IPS-18c (cell line): ENCODE measurements at regions not wholly inside any gene's neighbourhood (a gene's known extent, or its start where the extent isn't known, plus 50 kb on each side); places are given as distances from the start of the nearest gene placed in this dataset.

Source experiments
- H3K4me3 ChIP-seq: 2 replicates; pipeline ENCODE4 v1.7.0; 2013; ENCODE audit warnings: low read depth, mild to moderate bottlenecking, low read length, moderate library complexity; ENCODE audit not compliant: insufficient read depth
- H3K9me3 ChIP-seq: one replicate; pipeline ENCODE4 v1.6.1; 2013; ENCODE audit warnings: mild to moderate bottlenecking, low read length, moderate library complexity; ENCODE audit not compliant: control insufficient read depth, insufficient read depth

DNA sequence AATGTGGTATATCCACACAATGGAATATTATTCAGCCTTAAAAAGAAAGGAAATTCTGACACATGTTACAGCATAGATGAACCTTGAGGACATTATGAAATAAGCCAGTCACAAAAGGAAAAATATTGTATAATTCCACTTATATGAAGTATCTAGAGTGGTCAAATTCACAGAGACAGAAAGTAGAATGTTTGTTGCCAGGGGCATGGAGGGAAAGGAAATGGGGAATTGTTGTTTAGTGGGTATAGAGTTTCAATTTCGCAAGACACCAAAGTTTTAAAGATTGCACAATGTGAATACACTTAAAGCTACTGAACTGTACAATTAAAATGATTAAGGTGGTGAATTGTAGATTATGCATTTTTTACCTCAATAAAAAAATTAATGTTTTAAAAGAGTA, 92.9 kb downstream of the TXNL1 start:
- H3K4me3 ChIP-seq = no peak overlapping the region
- H3K9me3 ChIP-seq = no peaks in the 10 kb centered on the region

DNA sequence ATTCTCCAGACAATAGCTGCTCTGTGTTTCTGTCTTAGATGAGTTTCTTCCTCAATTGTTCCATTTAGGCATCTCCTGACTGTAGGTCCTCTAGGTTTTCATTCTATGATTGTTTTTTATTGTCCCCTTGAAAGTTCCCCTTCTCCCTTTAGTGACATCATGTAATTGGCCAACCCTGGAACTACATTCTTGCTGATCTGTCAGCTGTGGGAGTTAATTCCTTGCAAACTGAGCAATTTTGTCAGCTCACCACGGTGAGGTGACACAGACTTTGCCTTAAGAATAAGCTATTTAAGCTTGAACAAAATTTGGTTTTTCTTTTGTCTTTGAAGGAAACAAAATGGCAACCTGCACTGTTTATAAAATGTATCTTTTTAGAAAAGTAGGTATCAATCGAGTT, 95.9 kb downstream of the TXNL1 start:
- Histone ChIP-seq H3K4me3 (no peak overlapping the region; the same call in 1 of the 2 replicates), H3K9me3 (no peaks in the 10 kb centered on the region)

DNA sequence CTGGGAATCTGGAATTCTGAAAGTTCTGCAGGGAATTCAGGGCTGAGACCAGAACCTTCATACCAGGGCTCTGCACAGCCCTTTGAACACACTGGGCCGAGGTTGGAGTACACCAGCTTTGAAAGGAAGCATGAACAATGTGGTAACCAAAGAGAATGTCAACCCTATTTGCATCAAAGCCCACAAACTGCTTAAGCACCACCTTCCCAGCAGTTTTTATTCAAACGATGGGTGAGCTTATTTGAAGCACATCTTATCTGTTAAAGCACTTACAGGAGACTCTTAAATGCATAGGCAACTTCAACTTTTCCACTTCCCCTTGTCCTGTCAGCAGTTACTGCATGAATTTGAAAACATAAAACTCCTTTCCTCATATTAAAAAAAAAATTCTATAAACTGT, 96.6 kb downstream of the TXNL1 start:
- no peaks in the 10 kb centered on the region for H3K9me3 ChIP-seq
- no peak overlapping the region for H3K4me3 ChIP-seq

DNA sequence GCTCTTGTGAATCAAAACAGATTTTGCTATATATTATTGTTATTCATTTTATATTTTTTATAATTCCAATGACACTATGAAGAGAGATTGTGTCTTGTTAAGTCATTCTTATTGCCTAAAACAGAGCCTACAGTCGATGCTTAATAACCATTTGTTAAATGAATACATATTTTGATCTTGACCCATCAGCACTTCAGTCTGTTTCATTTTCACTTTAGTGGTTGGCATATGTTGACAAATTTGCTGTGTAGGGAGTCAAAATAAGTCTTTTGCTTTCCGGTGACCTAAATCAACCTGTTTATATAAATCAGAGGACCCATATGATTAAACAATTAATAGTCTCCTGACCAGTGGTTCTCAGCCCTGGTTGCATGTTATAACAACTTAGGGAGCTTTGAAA, 97.1 kb downstream of the TXNL1 start:
- H3K4me3 ChIP-seq = no peak overlapping the region
- H3K9me3 ChIP-seq = no peaks in the 10 kb centered on the region

DNA sequence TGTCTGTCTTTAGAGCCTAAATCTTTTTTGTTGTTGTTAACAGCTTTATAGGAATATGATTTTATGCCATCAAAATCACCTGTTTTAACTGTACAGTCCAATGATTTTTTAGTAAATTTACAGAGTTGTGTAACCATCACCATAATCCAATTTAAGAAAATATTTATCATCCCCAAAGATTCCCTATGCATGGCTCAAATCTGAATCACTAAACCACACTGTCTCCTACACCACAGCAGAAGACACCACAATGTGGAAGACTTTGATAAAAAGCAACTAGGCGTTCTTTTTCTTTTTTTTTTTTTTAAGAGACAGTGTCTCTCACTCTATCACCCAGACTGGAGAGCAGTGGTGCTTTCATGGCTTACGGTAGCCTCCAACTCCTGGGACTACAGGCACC, 99.6 kb downstream of the TXNL1 start:
- Histone ChIP-seq H3K9me3 (no peaks in the 10 kb centered on the region), H3K4me3 (no peak overlapping the region)

DNA sequence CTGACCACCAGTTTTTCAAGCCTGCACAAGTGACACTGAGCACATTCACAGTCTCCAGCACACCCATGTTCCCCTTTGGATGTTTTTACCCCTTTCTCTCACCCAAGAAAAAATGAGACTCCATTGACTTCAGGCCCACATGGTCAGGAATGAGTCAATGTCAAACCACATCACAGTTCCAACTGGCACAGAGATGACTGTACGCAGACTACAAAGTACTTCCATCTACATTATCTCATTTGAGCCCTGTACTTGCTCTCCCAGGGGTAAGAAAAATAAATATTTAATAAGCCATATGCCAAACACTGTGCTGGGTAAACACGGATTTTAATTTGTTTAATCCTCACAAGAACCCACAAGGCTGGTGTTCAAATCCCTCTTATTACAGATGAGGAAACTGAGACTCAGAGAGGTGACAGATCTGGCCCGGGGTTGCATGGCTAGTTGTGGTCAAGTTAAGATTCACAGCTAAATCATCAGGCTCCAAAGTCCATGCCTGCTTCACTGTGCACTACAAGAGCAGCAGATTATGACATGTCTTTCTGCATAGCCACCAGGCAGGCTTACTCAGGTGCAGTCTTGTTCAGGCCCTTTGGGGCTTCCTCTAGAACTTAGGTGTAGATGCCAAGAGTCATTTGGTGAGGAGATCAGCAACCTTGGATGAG, 106.1 kb downstream of the TXNL1 start:
- no peaks in the 10 kb centered on the region for H3K9me3 ChIP-seq
- no peak overlapping the region for H3K4me3 ChIP-seq

DNA sequence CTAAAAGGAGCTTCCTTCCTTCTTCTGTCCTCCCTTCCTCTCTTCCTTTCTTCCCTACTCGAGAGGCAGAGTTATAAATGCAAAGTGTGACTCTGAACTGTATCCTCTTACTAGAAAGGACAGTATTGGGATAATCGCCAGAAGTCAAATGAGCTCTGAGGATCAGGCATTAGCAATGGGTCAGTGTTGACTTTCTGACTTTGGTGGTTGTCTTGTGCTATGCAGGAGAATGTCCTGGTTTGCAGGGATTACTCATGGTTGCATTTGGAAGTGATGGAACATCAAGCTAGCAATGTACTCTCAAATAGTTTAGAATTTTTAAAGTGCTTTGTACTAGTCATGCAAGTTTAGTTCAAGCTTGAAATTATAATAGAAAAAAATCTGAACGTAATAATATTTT, 115.6 kb downstream of the TXNL1 start:
- Histone ChIP-seq H3K4me3 (no peak overlapping the region), H3K9me3 (no peaks in the 10 kb centered on the region)

DNA sequence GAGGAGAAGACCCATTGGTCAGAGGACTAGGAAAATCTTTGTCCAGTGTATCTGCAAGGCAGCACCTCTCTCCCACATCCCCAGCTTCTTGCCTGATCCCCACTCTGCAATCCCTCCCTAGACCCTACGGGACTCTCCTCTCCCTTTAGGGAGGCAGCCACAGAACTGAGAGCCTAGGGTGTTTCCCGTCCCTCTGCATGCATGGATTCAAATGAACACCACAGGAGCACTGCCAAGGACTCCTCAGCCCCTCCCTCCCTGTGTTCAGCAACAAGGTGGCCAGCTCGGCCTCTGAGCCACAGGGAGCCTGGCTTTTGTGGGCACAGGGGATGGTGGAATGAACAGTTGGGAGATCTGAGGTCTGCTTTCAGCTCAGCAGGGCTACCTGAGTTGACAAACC, 117.1 kb downstream of the TXNL1 start:
- Histone ChIP-seq H3K9me3 (no peaks in the 10 kb centered on the region), H3K4me3 (no peak overlapping the region)

DNA sequence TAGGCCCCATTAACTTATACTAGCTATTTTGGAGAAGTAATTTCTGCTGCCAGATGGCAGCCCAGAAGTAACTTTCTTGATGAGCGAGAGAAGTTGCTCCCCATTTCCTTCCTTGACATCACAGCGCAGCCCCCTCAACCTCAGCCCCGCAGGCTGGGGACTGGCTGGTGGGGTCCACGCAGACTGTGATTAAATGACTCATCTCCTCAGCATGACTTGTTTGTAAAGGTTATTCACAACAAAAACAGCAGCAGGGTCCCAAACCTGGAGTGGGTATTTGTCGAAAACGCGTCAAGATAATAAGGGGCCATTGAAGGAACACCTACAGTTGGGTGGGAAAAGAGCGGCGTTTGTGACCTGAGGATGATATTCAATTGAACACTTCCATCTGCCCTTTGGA, 120.6 kb downstream of the TXNL1 start:
- no peak overlapping the region for H3K4me3 ChIP-seq

DNA sequence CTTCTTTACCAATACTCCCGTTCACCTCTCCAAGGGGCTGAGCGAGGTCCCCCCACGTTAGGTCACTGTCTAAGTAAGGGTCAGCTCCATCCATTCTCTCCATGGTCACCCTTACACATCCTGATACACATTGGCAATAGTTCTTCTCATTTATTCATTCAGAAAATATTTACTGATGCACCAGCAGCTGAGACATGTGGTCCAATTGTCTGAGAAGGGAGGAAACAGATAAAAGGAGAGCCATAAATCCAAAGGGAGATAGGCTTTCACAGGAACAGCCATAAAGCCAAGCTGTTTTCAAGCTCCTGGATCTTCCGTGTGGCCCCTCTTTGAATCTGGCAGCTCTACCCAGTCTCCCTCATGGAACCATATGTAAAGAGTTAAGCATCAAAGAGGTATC, 121.2 kb downstream of the TXNL1 start:
- no peak overlapping the region for H3K4me3 ChIP-seq
- H3K9me3 ChIP-seq = no peaks in the 10 kb centered on the region

More for the DNA sequence above, 120.6 kb downstream of the TXNL1 start:
- no peaks in the 10 kb centered on the region for H3K9me3 ChIP-seq

DNA sequence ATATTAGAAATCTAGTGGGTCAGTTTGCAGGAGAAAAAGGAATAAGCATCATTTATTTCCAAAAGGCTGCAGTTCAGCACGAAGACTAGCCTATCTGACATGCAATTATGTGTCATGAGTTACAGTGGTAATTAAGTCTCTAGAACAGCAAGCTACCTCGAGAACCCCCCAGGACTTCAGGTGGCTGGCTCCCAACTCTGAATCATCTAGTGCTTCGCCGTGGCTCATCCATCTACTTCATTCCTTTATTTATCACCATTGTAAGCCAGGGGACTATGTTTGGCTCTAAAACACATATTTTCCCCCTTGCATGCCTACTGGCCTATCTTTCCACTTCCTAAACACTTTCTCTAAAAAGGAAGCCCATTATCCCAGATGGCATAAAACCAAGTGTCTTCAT, 121.6 kb downstream of the TXNL1 start:
- Histone ChIP-seq H3K4me3 (no peak overlapping the region), H3K9me3 (no peaks in the 10 kb centered on the region)

DNA sequence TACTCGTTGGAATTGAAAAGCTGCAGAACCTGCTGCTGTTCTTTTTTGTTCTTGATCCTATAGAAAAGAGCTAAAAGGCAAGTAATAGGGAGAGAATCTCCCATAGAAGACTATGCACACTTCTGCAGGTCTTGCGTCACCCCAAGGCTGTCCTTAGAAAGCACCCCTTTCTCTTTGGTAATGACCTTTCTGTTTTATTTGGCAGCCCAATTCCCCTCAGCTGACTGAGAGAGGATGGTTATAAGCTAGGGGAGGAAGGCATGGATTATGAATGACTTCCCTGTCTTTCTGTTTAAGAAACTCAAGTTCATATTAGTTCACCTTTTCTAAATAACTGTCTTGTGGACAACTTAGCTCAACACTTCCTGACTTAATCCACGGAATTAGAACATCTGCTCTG, 122.9 kb downstream of the TXNL1 start:
- no peak overlapping the region for H3K4me3 ChIP-seq
- no peaks in the 10 kb centered on the region for H3K9me3 ChIP-seq

DNA sequence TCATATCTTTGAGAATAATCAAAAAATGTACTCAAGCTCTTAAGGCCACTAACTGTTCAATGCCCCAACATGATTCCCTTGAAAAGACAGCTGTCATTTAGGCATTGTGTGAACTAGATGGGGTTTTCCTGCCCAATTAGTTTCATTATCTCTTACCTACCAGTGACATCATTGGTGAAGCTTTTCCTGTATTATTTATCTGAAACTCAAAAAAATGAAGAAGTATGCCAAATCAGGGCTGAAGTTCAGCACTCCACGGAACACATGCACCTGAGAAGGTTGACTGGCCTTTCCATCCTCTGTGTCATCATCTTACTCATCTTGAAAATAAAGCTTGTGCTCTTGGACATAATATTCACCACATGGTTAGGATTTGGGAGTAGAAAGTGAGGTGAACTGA, 126.4 kb downstream of the TXNL1 start:
- Histone ChIP-seq H3K4me3 (no peak overlapping the region), H3K9me3 (no peaks in the 10 kb centered on the region)

DNA sequence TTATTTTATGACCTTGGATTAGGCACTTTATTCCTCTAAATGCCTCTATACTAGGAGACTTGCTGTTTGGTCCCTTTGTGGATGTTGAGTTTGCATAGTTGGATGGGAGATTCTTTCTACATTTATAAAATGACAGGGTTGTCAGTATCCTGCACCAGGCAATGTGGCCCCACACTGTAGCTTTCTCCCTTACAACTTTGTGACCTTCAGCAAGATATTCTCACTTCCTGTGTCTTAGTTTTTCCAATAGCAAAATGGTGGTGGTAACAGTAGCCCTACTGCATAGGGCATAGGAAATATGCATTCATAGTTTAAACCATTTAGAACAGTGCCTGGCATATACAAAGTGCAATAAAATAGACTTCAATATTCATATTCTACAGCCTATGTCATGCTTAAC, 128.3 kb downstream of the TXNL1 start:
- H3K4me3 ChIP-seq = no peak overlapping the region

DNA sequence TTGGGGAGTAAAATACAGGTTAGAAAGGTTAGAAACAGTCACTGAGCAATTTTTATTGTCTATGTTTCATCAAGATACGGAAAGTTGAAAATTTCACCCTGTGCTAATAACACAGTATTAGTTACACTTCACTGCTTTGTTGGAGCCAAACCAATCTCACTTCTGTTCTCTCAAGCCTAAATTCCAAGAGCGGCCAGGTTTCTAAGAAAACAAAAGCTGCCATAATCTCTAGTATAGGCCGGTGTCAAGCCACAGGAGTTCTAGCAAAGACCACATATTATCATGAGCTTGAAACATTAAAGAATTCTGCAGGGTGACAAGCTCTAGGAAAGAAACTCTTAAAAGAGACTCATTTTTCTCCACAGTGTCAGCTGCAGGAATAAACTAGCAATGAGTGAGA, 128.7 kb downstream of the TXNL1 start:
- peaks cover 2% of the 10 kb centered on the region for H3K9me3 ChIP-seq
- H3K4me3 ChIP-seq = no peak overlapping the region

More for the DNA sequence above, 128.3 kb downstream of the TXNL1 start:
- H3K9me3 ChIP-seq = peaks cover 2% of the 10 kb centered on the region

DNA sequence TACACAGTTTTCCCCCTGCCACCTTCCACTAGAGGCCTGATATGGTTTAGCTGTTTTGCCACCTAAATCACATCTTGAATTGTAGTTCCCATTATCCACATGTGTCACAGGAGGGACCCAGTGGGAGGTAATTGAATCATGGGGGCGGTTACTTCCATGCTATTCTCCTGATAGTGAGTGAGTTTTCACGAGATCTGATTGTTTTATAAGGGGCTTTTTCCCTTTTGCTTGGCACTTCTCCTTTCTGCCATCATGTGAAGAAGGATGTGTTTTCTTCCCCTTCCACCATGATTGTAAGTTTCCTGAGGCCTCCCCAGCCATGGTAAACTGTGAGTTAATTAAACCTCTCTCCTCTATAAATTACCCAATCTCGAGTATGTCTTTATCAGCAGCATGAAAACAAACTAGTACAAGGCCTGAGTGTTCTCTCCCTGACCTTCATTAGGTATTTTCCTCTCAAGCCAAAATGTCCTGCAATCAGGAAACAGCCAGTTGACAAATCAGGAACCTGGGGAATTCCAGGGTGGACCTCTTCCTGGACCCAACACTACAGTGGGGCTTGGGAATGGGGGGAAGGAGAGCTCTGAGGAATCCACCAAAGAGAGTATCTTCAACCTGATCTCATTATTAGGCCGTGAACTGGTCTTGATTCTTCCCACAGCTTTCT, 129.9 kb downstream of the TXNL1 start:
- no peak overlapping the region for H3K4me3 ChIP-seq
- peaks cover 2% of the 10 kb centered on the region for H3K9me3 ChIP-seq

DNA sequence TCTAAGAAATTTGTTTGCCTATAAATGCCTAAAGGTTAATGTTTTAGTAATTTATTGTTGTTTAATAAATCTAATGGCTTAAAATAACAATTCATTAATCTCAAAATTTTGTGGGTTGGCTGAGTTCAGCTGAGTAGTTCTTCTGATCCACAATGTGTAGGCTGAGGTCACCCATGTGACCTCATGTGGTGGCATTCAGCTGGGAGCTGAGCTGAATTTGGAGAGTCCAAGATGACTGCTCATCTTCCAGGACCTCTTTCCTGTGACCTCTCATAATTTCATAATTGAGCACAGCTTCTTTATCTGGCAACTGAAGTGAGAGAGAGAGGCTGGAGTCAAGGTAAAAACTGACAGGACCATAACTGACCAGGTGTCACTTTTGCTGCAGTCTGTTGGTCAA, 132.4 kb downstream of the TXNL1 start:
- Histone ChIP-seq H3K9me3 (peaks cover 2% of the 10 kb centered on the region), H3K4me3 (no peak overlapping the region)

DNA sequence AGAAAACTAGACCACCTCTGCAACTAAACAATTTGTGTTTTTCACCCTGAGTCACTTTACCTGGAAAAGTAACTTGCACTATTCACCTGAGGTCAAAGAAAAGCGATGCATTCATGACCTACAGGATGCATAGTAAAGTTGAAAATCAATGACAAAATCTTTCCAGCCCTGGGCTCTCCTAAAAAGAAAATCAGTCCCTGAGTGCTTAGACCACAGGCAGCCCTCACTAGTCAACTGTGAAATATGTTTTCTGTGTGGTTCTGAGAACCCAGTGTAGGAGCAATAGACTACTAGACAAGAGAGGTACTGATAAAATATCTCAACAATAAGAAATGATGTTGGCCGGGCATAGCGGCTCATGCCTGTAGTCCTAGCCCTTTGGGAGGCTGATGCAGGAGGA, 133.1 kb downstream of the TXNL1 start:
- no peak overlapping the region for H3K4me3 ChIP-seq
- peaks cover 2% of the 10 kb centered on the region for H3K9me3 ChIP-seq

DNA sequence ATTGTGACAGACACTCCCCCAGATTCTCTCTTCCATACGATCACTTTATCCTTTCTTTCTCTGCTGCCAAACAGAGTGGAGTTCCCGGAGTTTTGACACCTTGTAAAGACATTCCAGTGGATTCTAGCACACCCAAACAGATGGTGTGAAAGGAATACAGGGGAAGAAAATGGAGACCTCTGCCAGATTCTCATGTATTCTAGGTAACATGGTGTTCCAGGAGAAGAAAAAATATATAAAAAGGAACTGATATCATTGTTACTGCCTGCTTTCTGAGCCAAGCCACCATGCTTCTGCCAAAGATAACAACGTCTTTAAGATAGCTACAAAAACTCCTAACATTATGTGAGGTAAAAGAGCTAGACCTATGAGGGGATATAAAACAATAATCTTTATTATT, 136.5 kb downstream of the TXNL1 start:
- Histone ChIP-seq H3K4me3 (no peak overlapping the region), H3K9me3 (peaks cover 2% of the 10 kb centered on the region)
